ENCODE measurements at regions not wholly inside any gene's neighbourhood (a gene's known extent, or its start where the extent isn't known, plus 50 kb on each side); places are given as distances from the start of the nearest gene placed in this dataset.

DNA sequence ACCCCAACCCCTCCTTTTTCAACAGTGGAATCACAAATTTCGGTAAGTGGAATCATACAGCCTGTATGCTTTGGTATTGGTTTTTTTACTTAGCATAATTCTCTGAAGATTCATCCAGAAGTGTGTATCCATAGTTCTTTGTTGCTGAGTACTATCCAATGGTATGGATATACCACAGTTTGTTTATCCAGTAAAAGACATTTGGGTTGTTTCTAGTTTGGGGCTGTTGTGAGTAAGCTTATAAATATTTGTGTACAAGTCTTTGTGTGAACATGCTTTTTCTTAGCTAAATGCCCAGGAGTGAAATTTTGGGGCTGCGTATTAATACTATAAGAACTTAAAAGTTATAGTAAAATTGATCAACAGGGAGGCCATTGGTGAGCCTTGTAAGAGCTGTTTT, 57.5 kb upstream of the GC start:
- Histone ChIP-seq H3K4me1 (ENCODE audit: insufficient read depth, low read length) (no peaks in the 10 kb centered on the region), H2AFZ (ENCODE audit: low read depth, low read length) (no peak overlapping the region), H3K9ac (ENCODE audit: low read length) (no peak overlapping the region), H3K9me3 (ENCODE audit: insufficient read depth, low read depth, low read length) (no peaks in the 10 kb centered on the region), H3K4me2 (ENCODE audit: low read length) (no peak overlapping the region), H3K27ac (ENCODE audit: low read depth, low read length) (no peak overlapping the region), H3K36me3 (ENCODE audit: insufficient read depth, low read length) (no peaks in the 10 kb centered on the region), H3K27me3 (ENCODE audit: insufficient read depth, low read length) (no peaks in the 10 kb centered on the region), H3K4me3 (ENCODE audit: insufficient read depth, low read depth, low read length) (no peak overlapping the region), H4K20me1 (ENCODE audit: insufficient read depth, low read length) (no peaks in the 10 kb centered on the region), H3K79me2 (ENCODE audit: insufficient read depth, low read length) (no peaks in the 10 kb centered on the region)
- Mint-ChIP-seq H3K9me3 (ENCODE audit: unreplicated experiment) (no peaks in the 10 kb centered on the region), H3K27me3 (ENCODE audit: low read depth, unreplicated experiment) (no peaks in the 10 kb centered on the region), H3K27ac (ENCODE audit: unreplicated experiment) (no peak overlapping the region), H3K4me1 (ENCODE audit: low read depth, unreplicated experiment) (no peaks in the 10 kb centered on the region), H3K36me3 (ENCODE audit: low read depth, unreplicated experiment) (no peaks in the 10 kb centered on the region), H3K4me3 (ENCODE audit: unreplicated experiment) (no peak overlapping the region)
- DNase-seq (ENCODE audit: low read depth) (no peak), FAIRE-seq (no peak)
- TF ChIP-seq CTCF (IDR thresholded peaks at IDR 0.05; ENCODE audit: insufficient read depth, low read depth, low read length), result no peak
- no peak for TF ChIP-seq EZH2 (IDR thresholded peaks at IDR 0.05; ENCODE audit: insufficient read depth, low read length)

GRCh38 chr4:71847300-71847699, 63.4 kb upstream of the GC start:
- H3K9me3 Mint-ChIP-seq (ENCODE audit: unreplicated experiment), result no peaks in the 10 kb centered on the region
- no peak for FAIRE-seq

More at GRCh38 chr4:71847300-71847699, 63.4 kb upstream of the GC start:
- H3K27ac ChIP-seq (ENCODE audit: low read depth, low read length), result no peak overlapping the region
- no peaks in the 10 kb centered on the region for H3K4me1 Mint-ChIP-seq (ENCODE audit: low read depth, unreplicated experiment)
- no peak for DNase-seq (ENCODE audit: low read depth)
- H3K36me3 Mint-ChIP-seq (ENCODE audit: low read depth, unreplicated experiment), result no peaks in the 10 kb centered on the region
- H3K4me3 Mint-ChIP-seq (ENCODE audit: unreplicated experiment), result no peak overlapping the region
- no peak for TF ChIP-seq EZH2 (IDR thresholded peaks at IDR 0.05; ENCODE audit: insufficient read depth, low read length)
- no peak for TF ChIP-seq CTCF (IDR thresholded peaks at IDR 0.05; ENCODE audit: insufficient read depth, low read depth, low read length)
- H3K9me3 ChIP-seq (ENCODE audit: insufficient read depth, low read depth, low read length), result no peaks in the 10 kb centered on the region
- H3K27me3 ChIP-seq (ENCODE audit: insufficient read depth, low read length), result no peaks in the 10 kb centered on the region
- H4K20me1 ChIP-seq (ENCODE audit: insufficient read depth, low read length), result no peaks in the 10 kb centered on the region
- no peak overlapping the region for H2AFZ ChIP-seq (ENCODE audit: low read depth, low read length)
- no peaks in the 10 kb centered on the region for H3K79me2 ChIP-seq (ENCODE audit: insufficient read depth, low read length)
- no peaks in the 10 kb centered on the region for H3K4me1 ChIP-seq (ENCODE audit: insufficient read depth, low read length)
- H3K9ac ChIP-seq (ENCODE audit: low read length), result no peak overlapping the region
- H3K4me3 ChIP-seq (ENCODE audit: insufficient read depth, low read depth, low read length), result no peak overlapping the region
- H3K4me2 ChIP-seq (ENCODE audit: low read length), result no peak overlapping the region
- H3K27me3 Mint-ChIP-seq (ENCODE audit: low read depth, unreplicated experiment), result no peaks in the 10 kb centered on the region
- H3K36me3 ChIP-seq (ENCODE audit: insufficient read depth, low read length), result no peaks in the 10 kb centered on the region
- no peak overlapping the region for H3K27ac Mint-ChIP-seq (ENCODE audit: unreplicated experiment)

All from astrocyte (in vitro differentiated cells and primary cell).